H9 (cell line): ENCODE measurements at regions not wholly inside any gene's neighbourhood (a gene's known extent, or its start where the extent isn't known, plus 50 kb on each side); places are given as distances from the start of the nearest gene placed in this dataset.

ENCODE experiments used
- DNase-seq: peaks from one replicate; pipeline ENCODE4 v3.0.0-alpha.2; 2017
- H2AFZ ChIP-seq: one replicate; pipeline ENCODE4 v1.6.1; 2013; ENCODE audit warnings: mild to moderate bottlenecking, low read length, control low read depth, moderate library complexity
- H2AK5ac ChIP-seq: 2 replicates; pipeline ENCODE4 v1.6.1; 2013; ENCODE audit warnings: low read length, control low read depth, mixed read lengths; ENCODE audit not compliant: insufficient read length
- H2BK120ac ChIP-seq: one replicate; pipeline ENCODE4 v1.6.1; 2013; ENCODE audit warnings: low read depth, mild to moderate bottlenecking, low read length, control low read depth, inconsistent platforms; ENCODE audit not compliant: poor library complexity, severe bottlenecking
- H2BK12ac ChIP-seq: 2 replicates; pipeline ENCODE4 v1.6.1; 2013; ENCODE audit warnings: low read length, control low read depth, mixed read lengths, low read depth; ENCODE audit not compliant: insufficient read length
- H2BK15ac ChIP-seq: 2 replicates; pipeline ENCODE4 v1.6.1; 2013; ENCODE audit warnings: low read depth, low read length, control low read depth
- H2BK20ac ChIP-seq: one replicate; pipeline ENCODE4 v1.6.1; 2013; ENCODE audit warnings: low read depth, mild to moderate bottlenecking, low read length, control low read depth, inconsistent platforms; ENCODE audit not compliant: poor library complexity, severe bottlenecking
- H2BK5ac ChIP-seq: 2 replicates; pipeline ENCODE4 v1.6.1; 2013; ENCODE audit warnings: low read length, control low read depth, mixed read lengths; ENCODE audit not compliant: insufficient read length
- H3K14ac ChIP-seq: 2 replicates; pipeline ENCODE4 v1.6.1; 2013; ENCODE audit warnings: low read length, control low read depth; ENCODE audit not compliant: insufficient read depth
- H3K18ac ChIP-seq: 2 replicates; pipeline ENCODE4 v1.6.1; 2013; ENCODE audit warnings: low read depth, mild to moderate bottlenecking, mixed read lengths, low read length, control low read depth; ENCODE audit not compliant: insufficient read length
- H3K23ac ChIP-seq: 2 replicates; pipeline ENCODE4 v1.6.1; 2013; ENCODE audit warnings: low read length, control low read depth, mixed read lengths, low read depth; ENCODE audit not compliant: insufficient read length
- H3K23me2 ChIP-seq: 2 replicates; pipeline ENCODE4 v1.6.1; 2013; ENCODE audit warnings: low read depth, mild to moderate bottlenecking, mixed read lengths, low read length, control low read depth; ENCODE audit not compliant: insufficient read length, poor library complexity, severe bottlenecking
- H3K27ac ChIP-seq: 2 replicates; pipeline ENCODE4 v1.5.1; 2013; ENCODE audit warnings: low read length, control low read depth, mixed read lengths, low read depth; ENCODE audit not compliant: insufficient read length
- H3K27me3 ChIP-seq: 2 replicates; pipeline ENCODE4 v1.6.1; 2013; ENCODE audit warnings: low read length, control low read depth, inconsistent platforms; ENCODE audit not compliant: insufficient read depth
- H3K4ac ChIP-seq: 2 replicates; pipeline ENCODE4 v1.6.1; 2013; ENCODE audit warnings: low read depth, mild to moderate bottlenecking, control low read depth, inconsistent platforms, low read length, moderate library complexity
- H3K4me1 ChIP-seq: 2 replicates; pipeline ENCODE4 v1.6.1; 2013; ENCODE audit warnings: low read length, control low read depth, inconsistent platforms; ENCODE audit not compliant: insufficient read depth
- H3K4me2 ChIP-seq: 2 replicates; pipeline ENCODE4 v1.6.1; 2013; ENCODE audit warnings: low read length, control low read depth, mixed read lengths; ENCODE audit not compliant: insufficient read length, insufficient read depth
- H3K56ac ChIP-seq: 2 replicates; pipeline ENCODE4 v1.6.1; 2013; ENCODE audit warnings: low read depth, mild to moderate bottlenecking, mixed read lengths, low read length, control low read depth; ENCODE audit not compliant: insufficient read length
- H3K79me1 ChIP-seq: 2 replicates; pipeline ENCODE4 v1.6.1; 2013; ENCODE audit warnings: low read depth, mild to moderate bottlenecking, moderate library complexity, low read length, control low read depth, inconsistent platforms; ENCODE audit not compliant: insufficient read depth, poor library complexity, severe bottlenecking
- H3K79me2 ChIP-seq: 2 replicates; pipeline ENCODE4 v1.6.1; 2013; ENCODE audit warnings: low read length, control low read depth, inconsistent platforms; ENCODE audit not compliant: insufficient read depth
- H3K9ac ChIP-seq: 2 replicates; pipeline ENCODE4 v1.6.1; 2013; ENCODE audit warnings: low read length, control low read depth, mixed read lengths; ENCODE audit not compliant: insufficient read length; ENCODE audit errors: extremely low read depth
- H3K9me3 ChIP-seq: one replicate; pipeline ENCODE4 v1.6.1; 2013; ENCODE audit warnings: low read depth, low read length, inconsistent platforms; ENCODE audit not compliant: control insufficient read depth
- H3T11ph ChIP-seq: one replicate; pipeline ENCODE4 v1.6.1; 2013; ENCODE audit warnings: mild to moderate bottlenecking, low read length, control low read depth, inconsistent platforms
- H4K20me1 ChIP-seq: one replicate; pipeline ENCODE4 v1.6.1; 2013; ENCODE audit not compliant: control insufficient read depth, insufficient read length, insufficient read depth
- H4K5ac ChIP-seq: 2 replicates; pipeline ENCODE4 v1.6.1; 2013; ENCODE audit warnings: low read depth, mild to moderate bottlenecking, mixed read lengths, low read length, control low read depth; ENCODE audit not compliant: insufficient read length
- H4K8ac ChIP-seq: replicated peaks from 2 replicates; pipeline ENCODE4 v1.6.1; 2013; ENCODE audit warnings: low read length, control low read depth, mixed read lengths, low read depth; ENCODE audit not compliant: insufficient read length
- H4K91ac ChIP-seq: 2 replicates; pipeline ENCODE4 v1.6.1; 2013; ENCODE audit warnings: low read depth, mild to moderate bottlenecking, moderate library complexity, mixed read lengths, low read length, control low read depth; ENCODE audit not compliant: insufficient read length
- H3K27ac Mint-ChIP-seq, 3 experiments: 2 replicates in 2 of 3; 3 replicates in 1 of 3; pipeline ENCODE4 v1.8.0; 2020 to 2021; ENCODE audit warnings: mixed read lengths in 3 of 3, mild to moderate bottlenecking in 1 of 3, moderate library complexity in 1 of 3
- H3K27me3 Mint-ChIP-seq: 2 replicates; pipeline ENCODE4 v1.8.0; 2021; ENCODE audit warnings: low read depth, mild to moderate bottlenecking, moderate library complexity, mixed read lengths
- H3K36me3 Mint-ChIP-seq, 3 experiments: 2 replicates in 2 of 3; 3 replicates in 1 of 3; pipeline ENCODE4 v1.8.0; 2020 to 2021; ENCODE audit warnings: low read depth in 3 of 3, mixed read lengths in 3 of 3; ENCODE audit not compliant: insufficient read depth in 1 of 3
- H3K4me1 Mint-ChIP-seq, 2 experiments: 2 replicates each; pipeline ENCODE4 v1.8.0; 2020; ENCODE audit warnings: mixed read lengths in 2 of 2
- H3K4me3 Mint-ChIP-seq, 2 experiments: 2 replicates in 1 of 2; 3 replicates in 1 of 2; pipeline ENCODE4 v1.8.0; 2020 to 2021; ENCODE audit warnings: mild to moderate bottlenecking in 2 of 2, mixed read lengths in 2 of 2, moderate library complexity in 1 of 2
- H3K9me3 Mint-ChIP-seq, 2 experiments: 2 replicates in 1 of 2; 3 replicates in 1 of 2; pipeline ENCODE4 v1.8.0; 2020; ENCODE audit warnings: mild to moderate bottlenecking in 2 of 2, mixed read lengths in 2 of 2, moderate library complexity in 1 of 2
- CTCF ChIP-seq: fragments of 200-600 bp; sonication (generic); conservative IDR thresholded peaks from 3 replicates; pipeline ENCODE4 v1.8.0; 2021; ENCODE audit warnings: antibody characterized with exemption, mild to moderate bottlenecking
- WGBS: extraction: QIAGEN DNeasy Blood & Tissue Kit; methylation state at CpG from one replicate; pipeline ENCODE4 v1.1.7; 2013; ENCODE audit warnings: missing lambda C conversion rate, low lambda C conversion rate, mixed read lengths; ENCODE audit not compliant: insufficient read length; ENCODE audit errors: extremely low coverage; 5-methylcytosine and 5-hydroxymethylcytosine counted together

GRCh38 chr12:40158592-40159111, 52.8 kb upstream of the SLC2A13 start:
- no peak overlapping the region for H3K4me3 Mint-ChIP-seq
- no peak overlapping the region for H3K18ac ChIP-seq
- no peak overlapping the region for H3K27ac Mint-ChIP-seq
- no peaks in the 10 kb centered on the region for H3K79me2 ChIP-seq
- no peak overlapping the region for H2BK20ac ChIP-seq
- no peak overlapping the region for H4K8ac ChIP-seq
- no peaks in the 10 kb centered on the region for H3K27me3 ChIP-seq
- H3K9me3 ChIP-seq, result peaks cover 6% of the 10 kb centered on the region
- H3K9me3 Mint-ChIP-seq, result peaks cover 33 to 37% of the 10 kb centered on the region in 2 experiments
- H3K56ac ChIP-seq, result no peak overlapping the region
- WGBS, result no CpG with 5 or more reads among the region's 1 CpG
- no peak overlapping the region for H2AK5ac ChIP-seq
- H2BK15ac ChIP-seq, result no peak overlapping the region
- H3K4ac ChIP-seq, result no peak overlapping the region
- no peak overlapping the region for H2BK12ac ChIP-seq
- no peaks in the 10 kb centered on the region for H3K27me3 Mint-ChIP-seq
- H2BK5ac ChIP-seq, result no peak overlapping the region
- no peak overlapping the region for H3K14ac ChIP-seq
- no peak overlapping the region for H3K9ac ChIP-seq
- H3T11ph ChIP-seq, result no peak overlapping the region
- TF ChIP-seq CTCF, result no peak
- no peak overlapping the region for H4K5ac ChIP-seq
- no peak overlapping the region for H4K91ac ChIP-seq
- no peak overlapping the region for H3K27ac ChIP-seq
- no peak overlapping the region for H3K23ac ChIP-seq
- no peak overlapping the region for H2BK120ac ChIP-seq
- H3K79me1 ChIP-seq, result no peaks in the 10 kb centered on the region
- H3K4me2 ChIP-seq, result no peak overlapping the region
- no peaks in the 10 kb centered on the region for H3K4me1 ChIP-seq
- no peak overlapping the region for H2AFZ ChIP-seq
- no peaks in the 10 kb centered on the region for H3K23me2 ChIP-seq
- peaks cover 9 to 34% (median 26%) of the 10 kb centered on the region in 3 experiments for H3K36me3 Mint-ChIP-seq
- no peaks in the 10 kb centered on the region for H4K20me1 ChIP-seq
- peaks cover 10% of the 10 kb centered on the region in 2 experiments for H3K4me1 Mint-ChIP-seq
- DNase-seq, result no peak
